ENCODE measurements at regions not wholly inside any gene's neighbourhood (a gene's known extent, or its start where the extent isn't known, plus 50 kb on each side); places are given as distances from the start of the nearest gene placed in this dataset.
"Not testable (repeated sequence)": the region's sequence is repeated elsewhere in the genome, so short reads cannot be mapped to it uniquely, and the experiment has no call there.

- Mint-ChIP-seq H3K36me3 (no peaks in the 10 kb centered on the region), H3K4me1 (no peaks in the 10 kb centered on the region), H3K9me3 (peaks cover 0 to 3% (median 0%) of the 10 kb centered on the region in 9 donors), H3K27ac (no peak overlapping the region), H3K4me3 (no peak overlapping the region), H3K27me3 (peaks cover 0 to 4% (median 0%) of the 10 kb centered on the region in 5 donors)
- ATAC-seq (no peak), DNase-seq (no peak)
- POLR2A ChIA-PET = no interaction called here
Measured at GRCh38 chr11:86737230-86737629, 63.1 kb upstream of the PRSS23 start.

- Mint-ChIP-seq H3K9me3 (peaks cover 0 to 3% (median 0%) of the 10 kb centered on the region in 9 donors), H3K4me3 (no peak overlapping the region), H3K36me3 (no peaks in the 10 kb centered on the region), H3K4me1 (no peaks in the 10 kb centered on the region), H3K27me3 (peaks cover 0 to 4% (median 0%) of the 10 kb centered on the region in 5 donors), H3K27ac (no peak overlapping the region)
- POLR2A ChIA-PET = no interaction called here
- DNase-seq (no peak), ATAC-seq (no peak)
Measured at GRCh38 chr11:86736291-86737143, 63.8 kb upstream of the PRSS23 start.

- Mint-ChIP-seq H3K4me1 (no peaks in the 10 kb centered on the region), H3K9me3 (peaks cover 0 to 9% (median 5%) of the 10 kb centered on the region in 9 donors), H3K4me3 (no peak overlapping the region), H3K27me3 (peaks cover 0 to 4% (median 0%) of the 10 kb centered on the region in 5 donors), H3K27ac (no peak overlapping the region), H3K36me3 (peaks cover 0 to 5% (median 0%) of the 10 kb centered on the region in 3 donors)
- DNase-seq (no peak), ATAC-seq (no peak)
- POLR2A ChIA-PET = no interaction called here
Measured at GRCh38 chr11:86735451-86736290, 63.3 kb upstream of the ME3 start.

- H3K27ac Mint-ChIP-seq, H3K4me3 Mint-ChIP-seq, H3K4me1 Mint-ChIP-seq, POLR2A ChIA-PET, H3K36me3 Mint-ChIP-seq, H3K27me3 Mint-ChIP-seq, DNase-seq, ATAC-seq: not testable (repeated sequence)
- peaks cover 0 to 15% (median 8%) of the 10 kb centered on the region in 9 donors for H3K9me3 Mint-ChIP-seq
Measured at GRCh38 chr11:86732739-86733138, 60.3 kb upstream of the ME3 start.

- H3K4me1 Mint-ChIP-seq, ATAC-seq, POLR2A ChIA-PET, H3K36me3 Mint-ChIP-seq, H3K4me3 Mint-ChIP-seq, H3K27me3 Mint-ChIP-seq, H3K27ac Mint-ChIP-seq, DNase-seq: not testable (repeated sequence)
- H3K9me3 Mint-ChIP-seq = peaks cover 0 to 15% (median 8%) of the 10 kb centered on the region in 9 donors
Measured at GRCh38 chr11:86732286-86732685, 59.9 kb upstream of the ME3 start.

- ATAC-seq, DNase-seq, H3K4me1 Mint-ChIP-seq, POLR2A ChIA-PET, H3K4me3 Mint-ChIP-seq, H3K27ac Mint-ChIP-seq, H3K27me3 Mint-ChIP-seq, H3K36me3 Mint-ChIP-seq: not testable (repeated sequence)
- peaks cover 0 to 20% (median 8%) of the 10 kb centered on the region in 9 donors for H3K9me3 Mint-ChIP-seq
Measured at GRCh38 chr11:86729576-86729975, 57.2 kb upstream of the ME3 start.

- POLR2A ChIA-PET = no interaction called here
Measured at GRCh38 chr11:86728562-86728961, 56.1 kb upstream of the ME3 start.

GRCh38 chr11:86726770-86727504 lies 54.5 kb upstream of the ME3 start:
- H3K27me3 Mint-ChIP-seq = peaks cover 0 to 3% (median 3%) of the 10 kb centered on the region in 5 donors
- H3K4me3 Mint-ChIP-seq = no peak overlapping the region
- DNase-seq = no peak
- H3K36me3 Mint-ChIP-seq = peaks cover 0 to 13% (median 0%) of the 10 kb centered on the region in 3 donors
- peak overlapping the region in 1 of 10 donors; percentile 31 for H3K27ac Mint-ChIP-seq
- H3K9me3 Mint-ChIP-seq = peaks cover 3 to 41% (median 16%) of the 10 kb centered on the region in 9 donors
- no peak for ATAC-seq
- POLR2A ChIA-PET = no interaction called here
- no peaks in the 10 kb centered on the region for H3K4me1 Mint-ChIP-seq

More at GRCh38 chr11:86728562-86728961, 56.1 kb upstream of the ME3 start:
- DNase-seq = no peak
- Mint-ChIP-seq H3K27ac (no peak overlapping the region), H3K36me3 (peaks cover 0 to 5% (median 0%) of the 10 kb centered on the region in 3 donors), H3K9me3 (peaks cover under 1 to 25% (median 8%) of the 10 kb centered on the region in 9 donors), H3K4me1 (no peaks in the 10 kb centered on the region), H3K4me3 (no peak overlapping the region), H3K27me3 (peaks cover 0 to 3% (median 3%) of the 10 kb centered on the region in 5 donors)
- ATAC-seq = no peak

- Mint-ChIP-seq H3K36me3 (peaks cover 0 to 19% (median 4%) of the 10 kb centered on the region in 3 donors), H3K9me3 (peaks cover 3 to 48% (median 23%) of the 10 kb centered on the region in 9 donors), H3K4me3 (no peak overlapping the region), H3K4me1 (no peaks in the 10 kb centered on the region), H3K27ac (no peak overlapping the region), H3K27me3 (peaks cover 0 to 3% (median 3%) of the 10 kb centered on the region in 5 donors)
- POLR2A ChIA-PET = no interaction called here
- no peak for ATAC-seq
- DNase-seq = no peak
Measured at GRCh38 chr11:86726118-86726753, 53.8 kb upstream of the ME3 start.

- no peaks in the 10 kb centered on the region for H3K4me1 Mint-ChIP-seq
- ATAC-seq (no peak), DNase-seq (no peak)
- peaks cover 2 to 36% (median 18%) of the 10 kb centered on the region in 9 donors for H3K9me3 Mint-ChIP-seq
- peaks cover 2 to 11% (median 3%) of the 10 kb centered on the region in 5 donors for H3K27me3 Mint-ChIP-seq
- peaks cover 0 to 16% (median 4%) of the 10 kb centered on the region in 3 donors for H3K36me3 Mint-ChIP-seq
- H3K4me3 Mint-ChIP-seq = no peak overlapping the region
- H3K27ac Mint-ChIP-seq = no peak overlapping the region
- POLR2A ChIA-PET = no interaction called here
Measured at GRCh38 chr11:86724137-86724536, 51.7 kb upstream of the ME3 start.

GRCh38 chr11:86723281-86723680 lies 50.9 kb upstream of the ME3 start:
- ATAC-seq (no peak), DNase-seq (no peak)
- Mint-ChIP-seq H3K27ac (no peak overlapping the region), H3K27me3 (peaks cover 3 to 18% (median 5%) of the 10 kb centered on the region in 5 donors), H3K9me3 (peaks cover 2 to 36% (median 17%) of the 10 kb centered on the region in 9 donors), H3K36me3 (peaks cover 0 to 16% (median 4%) of the 10 kb centered on the region in 3 donors), H3K4me1 (no peaks in the 10 kb centered on the region), H3K4me3 (no peak overlapping the region)
- POLR2A ChIA-PET = no interaction called here

GRCh38 chr11:86722748-86723147 lies 50.3 kb upstream of the ME3 start:
- H3K9me3 Mint-ChIP-seq = peaks cover 2 to 36% (median 17%) of the 10 kb centered on the region in 9 donors
- H3K4me1 Mint-ChIP-seq = no peaks in the 10 kb centered on the region

More at GRCh38 chr11:86722748-86723147, 50.3 kb upstream of the ME3 start:
- peaks cover 3 to 19% (median 5%) of the 10 kb centered on the region in 5 donors for H3K27me3 Mint-ChIP-seq
- no peak overlapping the region for H3K4me3 Mint-ChIP-seq
- POLR2A ChIA-PET = no interaction called here
- ATAC-seq = no peak
- DNase-seq = no peak
- peaks cover 0 to 16% (median 4%) of the 10 kb centered on the region in 3 donors for H3K36me3 Mint-ChIP-seq
- no peak overlapping the region for H3K27ac Mint-ChIP-seq

Data from naive thymus-derived CD8-positive, alpha-beta T cell (primary cell).